ENCODE measurements at regions not wholly inside any gene's neighbourhood (a gene's known extent, or its start where the extent isn't known, plus 50 kb on each side); places are given as distances from the start of the nearest gene placed in this dataset.

DNA sequence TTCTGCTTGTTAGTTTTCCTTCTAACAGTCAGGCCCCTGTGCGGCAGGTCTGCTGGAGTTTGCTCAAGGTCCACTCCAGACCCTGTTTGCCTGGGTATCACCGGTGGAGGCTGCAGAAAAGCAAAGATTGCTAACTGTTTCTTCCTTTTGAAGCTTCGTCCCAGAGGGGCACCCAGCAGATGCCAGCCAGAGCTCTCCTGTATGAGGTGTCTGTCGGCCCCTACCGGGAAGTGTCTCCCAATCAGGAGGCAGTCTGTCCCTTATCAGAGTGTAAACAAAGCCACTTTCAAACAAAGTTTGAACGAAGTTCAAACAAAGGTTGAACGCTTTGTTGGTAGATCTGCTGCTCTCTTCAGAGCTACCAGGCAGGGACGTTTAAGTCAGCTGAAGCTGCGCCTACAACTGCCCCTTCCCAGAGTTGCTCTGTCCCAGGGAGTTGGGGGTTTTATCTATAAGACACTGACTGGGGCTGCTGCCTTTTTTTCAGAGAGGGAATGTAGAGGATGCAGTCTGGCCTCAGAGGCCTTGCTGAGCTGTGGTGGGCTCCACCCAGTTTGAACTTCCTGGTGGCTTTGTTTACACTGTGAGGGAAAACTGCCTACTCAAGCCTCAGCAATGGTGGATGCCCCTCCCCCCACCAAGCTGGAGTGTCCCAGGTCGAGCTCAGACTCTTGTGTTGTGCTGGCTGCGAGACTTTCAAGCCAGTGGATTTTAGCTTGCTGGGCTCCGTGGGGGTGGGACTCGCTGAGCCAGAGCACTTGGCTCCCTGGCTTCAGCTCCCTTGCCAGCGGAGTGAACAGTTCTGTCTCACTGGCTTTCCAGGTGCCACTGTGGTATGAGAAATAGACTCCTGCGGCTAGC is 401.8 kb downstream of the SRGAP2C start:
- TF ChIP-seq POLR2AphosphoS5 (IDR thresholded peaks at IDR 0.05; ENCODE audit: low read depth, low read length) = no peak
- TF ChIP-seq POLR2A (IDR thresholded peaks at IDR 0.05; ENCODE audit: low read depth, low read length) = no peak
- no peak for TF ChIP-seq TAF1 (IDR thresholded peaks at IDR 0.05; ENCODE audit: low read depth, low read length)
- TF ChIP-seq SPI1 (IDR thresholded peaks at IDR 0.05; ENCODE audit: low read depth, low read length) = no peak
